H1 (cell line): ENCODE measurements at regions not wholly inside any gene's neighbourhood (a gene's known extent, or its start where the extent isn't known, plus 50 kb on each side); places are given as distances from the start of the nearest gene placed in this dataset.

Experiments used
- CHD1 ChIP-seq: IDR thresholded peaks from 2 replicates; pipeline ENCODE4 v1.6.1; 2012; ENCODE audit warnings: low read depth, low read length, improper control_type of control experiment
- CTBP2 ChIP-seq: IDR thresholded peaks from 2 replicates; pipeline ENCODE4 v1.7.0; 2011; ENCODE audit warnings: borderline replicate concordance, mild to moderate bottlenecking, moderate library complexity, mixed read lengths, low read length; ENCODE audit not compliant: insufficient read depth, insufficient read length
- EZH2 ChIP-seq: fragments of 200-600 bp; sonication (generic); IDR thresholded peaks from 2 replicates; pipeline ENCODE4 v1.7.1; 2012; ENCODE audit warnings: low read depth, mild to moderate bottlenecking, moderate library complexity, low read length, inconsistent platforms; ENCODE audit not compliant: severe bottlenecking
- FOSL1 ChIP-seq: IDR thresholded peaks from 2 replicates; pipeline ENCODE4 v1.6.1; 2011; ENCODE audit warnings: mild to moderate bottlenecking, low read depth, low read length, moderate library complexity; ENCODE audit not compliant: insufficient read depth
- KDM4A ChIP-seq: IDR thresholded peaks from one replicate; pipeline ENCODE4 v1.7.1; 2012; ENCODE audit warnings: low read depth, mild to moderate bottlenecking, moderate library complexity, low read length, inconsistent platforms; ENCODE audit not compliant: severe bottlenecking
- NRF1 ChIP-seq: IDR thresholded peaks from 2 replicates; pipeline ENCODE4 v1.6.1; 2011; ENCODE audit warnings: mild to moderate bottlenecking, low read depth, low read length, improper control_type of control experiment
- RBBP5 ChIP-seq: IDR thresholded peaks from 2 replicates; pipeline ENCODE4 v1.7.1; 2012; ENCODE audit warnings: low read depth, mild to moderate bottlenecking, inconsistent platforms, low read length, moderate library complexity, borderline replicate concordance
- RNF2 ChIP-seq: fragments of 200-900, 300-1000 bp; sonication (generic); IDR thresholded peaks from 2 replicates; pipeline ENCODE4 v1.7.1; 2016; ENCODE audit warnings: borderline replicate concordance, low read depth, mild to moderate bottlenecking, antibody characterized with exemption, low read length; ENCODE audit not compliant: poor library complexity, severe bottlenecking; ENCODE audit errors: missing control alignments

GRCh38 chr14:23894362-23895052 lies 59.1 kb upstream of the DHRS4 start (continued):
- TF ChIP-seq NRF1 = no peak
- TF ChIP-seq FOSL1 = no peak
- no peak for TF ChIP-seq KDM4A
- no peak for TF ChIP-seq CHD1
- TF ChIP-seq RNF2 = no peak
- no peak for TF ChIP-seq RBBP5
- no peak for TF ChIP-seq CTBP2
- no peak for TF ChIP-seq EZH2
